Suprapubic skin (tissue), 4 donors: ENCODE measurements at regions not wholly inside any gene's neighbourhood (a gene's known extent, or its start where the extent isn't known, plus 50 kb on each side); places are given as distances from the start of the nearest gene placed in this dataset.

Experiments used
- CTCF ChIP-seq, 2 donors: fragments of 200-600 bp in 1 of 2; fragments of 450-650 bp in 1 of 2; sonication (generic) in 1 of 2; IDR thresholded peaks; one replicate each; pipeline ENCODE4 v1.5.1; 2016 to 2019; ENCODE audit warnings: antibody characterized with exemption in 2 of 2, mild to moderate bottlenecking in 1 of 2, moderate library complexity in 1 of 2
- EP300 ChIP-seq: sonication (generic); formaldehyde crosslinking; IDR thresholded peaks from one replicate; pipeline ENCODE4 v1.6.1; 2017; ENCODE audit warnings: antibody characterized with exemption
- POLR2A ChIP-seq, 2 donors: fragments of 450-650 bp; IDR thresholded peaks; one replicate each; pipeline ENCODE4 v1.6.1; 2017; ENCODE audit warnings: antibody characterized with exemption in 2 of 2, mild to moderate bottlenecking in 2 of 2, moderate library complexity in 2 of 2
- POLR2AphosphoS5 ChIP-seq, 3 donors: sonication (generic); formaldehyde crosslinking; IDR thresholded peaks; one replicate each; pipeline ENCODE4 v1.6.1; 2017; ENCODE audit warnings: antibody characterized with exemption in 3 of 3

GRCh38 chr13:31413516-31413915, 213.7 kb downstream of the B3GLCT start:
- TF ChIP-seq POLR2AphosphoS5 (IDR thresholded peaks at IDR 0.05) (no peak), CTCF (IDR thresholded peaks at IDR 0.05) (no peak), POLR2A (IDR thresholded peaks at IDR 0.05) (no peak), EP300 (no peak)
